GM06990 (cell line): ENCODE measurements at regions not wholly inside any gene's neighbourhood (a gene's known extent, or its start where the extent isn't known, plus 50 kb on each side); places are given as distances from the start of the nearest gene placed in this dataset.

Experiments used
- DNase-seq: peaks from one replicate; pipeline ENCODE4 v3.0.0-alpha.2; 2011; ENCODE audit not compliant: insufficient read length; ENCODE audit errors: extremely low read depth
- H3K27me3 ChIP-seq: replicated peaks from 2 replicates; pipeline ENCODE4 v1.6.0; 2011; ENCODE audit warnings: low read length; ENCODE audit not compliant: control insufficient read depth, insufficient read depth
- H3K36me3 ChIP-seq: 2 replicates; pipeline ENCODE4 v1.5.1; 2011; ENCODE audit warnings: low read length; ENCODE audit not compliant: control insufficient read depth, insufficient read depth
- H3K4me3 ChIP-seq: replicated peaks from 2 replicates; pipeline ENCODE4 v1.5.1; 2011; ENCODE audit warnings: low read depth, mild to moderate bottlenecking, control low read depth, low read length
- CTCF ChIP-seq: IDR thresholded peaks from 2 replicates; pipeline ENCODE4 v1.5.1; 2011; ENCODE audit warnings: low read length, control low read depth, mild to moderate bottlenecking, inconsistent platforms; ENCODE audit not compliant: insufficient read depth, poor library complexity, severe bottlenecking

GRCh38 chr13:88235441-88235840 is 564.3 kb downstream of the SLITRK5 start:
- no peak for TF ChIP-seq CTCF
- H3K4me3 ChIP-seq, result no peak overlapping the region
- no peaks in the 10 kb centered on the region for H3K27me3 ChIP-seq
- no peak for DNase-seq
- no peaks in the 10 kb centered on the region for H3K36me3 ChIP-seq

- no peak for DNase-seq
- no peaks in the 10 kb centered on the region for H3K36me3 ChIP-seq
- no peaks in the 10 kb centered on the region for H3K27me3 ChIP-seq
- no peak for TF ChIP-seq CTCF
- no peak overlapping the region for H3K4me3 ChIP-seq
Measured at GRCh38 chr13:88246239-88246638, 575.1 kb downstream of the SLITRK5 start.

- no peaks in the 10 kb centered on the region for H3K36me3 ChIP-seq
- no peak for TF ChIP-seq CTCF
- no peak overlapping the region for H3K4me3 ChIP-seq
- no peaks in the 10 kb centered on the region for H3K27me3 ChIP-seq
- no peak for DNase-seq
Measured at GRCh38 chr13:88248393-88248792, 577.2 kb downstream of the SLITRK5 start.

GRCh38 chr13:88257706-88258105 is 586.5 kb downstream of the SLITRK5 start:
- H3K4me3 ChIP-seq, result no peak overlapping the region
- DNase-seq, result no peak

GRCh38 chr13:88263808-88264207 is 592.6 kb downstream of the SLITRK5 start:
- TF ChIP-seq CTCF, result no peak
- H3K27me3 ChIP-seq, result no peaks in the 10 kb centered on the region
- no peaks in the 10 kb centered on the region for H3K36me3 ChIP-seq
- no peak for DNase-seq
- H3K4me3 ChIP-seq, result no peak overlapping the region

More at GRCh38 chr13:88257706-88258105, 586.5 kb downstream of the SLITRK5 start:
- H3K27me3 ChIP-seq, result no peaks in the 10 kb centered on the region
- no peak for TF ChIP-seq CTCF
- no peaks in the 10 kb centered on the region for H3K36me3 ChIP-seq

- H3K36me3 ChIP-seq, result no peaks in the 10 kb centered on the region
- DNase-seq, result no peak
- no peak overlapping the region for H3K4me3 ChIP-seq
- no peaks in the 10 kb centered on the region for H3K27me3 ChIP-seq
- TF ChIP-seq CTCF, result no peak
Measured at GRCh38 chr13:88281841-88282240, 610.7 kb downstream of the SLITRK5 start.
